ENCODE measurements at regions not wholly inside any gene's neighbourhood (a gene's known extent, or its start where the extent isn't known, plus 50 kb on each side); places are given as distances from the start of the nearest gene placed in this dataset.
"Not testable (repeated sequence)": the region's sequence is repeated elsewhere in the genome, so short reads cannot be mapped to it uniquely, and the experiment has no call there.

GRCh38 chrX:97860226-97860625 is 976.5 kb downstream of the RPA4 start:
- DNase-seq, result no peak

DNA sequence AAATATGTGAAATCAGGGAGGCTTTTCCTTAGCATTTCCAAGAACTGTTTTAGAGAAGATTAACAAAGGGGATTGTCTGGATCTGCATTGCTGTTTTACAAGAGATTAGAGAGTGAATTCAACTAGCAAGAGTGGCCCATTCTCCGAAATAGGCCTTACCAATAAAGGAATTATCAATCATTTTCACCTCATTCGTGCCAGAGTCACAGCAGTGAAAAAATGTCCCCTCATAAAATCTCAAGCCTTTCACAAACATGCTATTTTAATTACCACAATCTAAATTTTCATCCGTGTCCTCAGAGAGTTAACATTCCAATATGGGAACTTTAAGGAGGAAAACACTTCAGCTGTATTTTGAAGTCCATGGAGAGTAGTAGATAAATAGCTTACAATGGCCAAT is 979.6 kb downstream of the RPA4 start:
- no peak for DNase-seq

DNA sequence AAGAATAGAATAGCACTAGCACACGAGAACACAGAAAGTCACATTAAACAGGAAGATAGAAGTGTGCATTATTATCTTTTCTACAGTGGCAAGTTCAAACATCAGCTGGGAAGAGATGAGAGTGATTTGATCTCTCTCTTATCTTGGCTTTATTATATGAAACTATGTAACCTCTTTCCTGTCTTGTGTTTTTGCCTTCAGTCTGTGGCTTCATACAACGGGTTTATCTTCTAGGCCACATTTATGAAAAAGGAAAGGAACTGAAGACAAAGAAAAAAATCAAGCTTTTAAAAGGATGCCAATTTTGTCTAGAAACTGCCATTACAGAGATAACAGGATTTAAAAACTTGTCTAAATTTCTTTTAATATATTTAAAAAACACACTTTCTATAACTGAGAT is 983.6 kb downstream of the RPA4 start:
- no peak for DNase-seq

DNA sequence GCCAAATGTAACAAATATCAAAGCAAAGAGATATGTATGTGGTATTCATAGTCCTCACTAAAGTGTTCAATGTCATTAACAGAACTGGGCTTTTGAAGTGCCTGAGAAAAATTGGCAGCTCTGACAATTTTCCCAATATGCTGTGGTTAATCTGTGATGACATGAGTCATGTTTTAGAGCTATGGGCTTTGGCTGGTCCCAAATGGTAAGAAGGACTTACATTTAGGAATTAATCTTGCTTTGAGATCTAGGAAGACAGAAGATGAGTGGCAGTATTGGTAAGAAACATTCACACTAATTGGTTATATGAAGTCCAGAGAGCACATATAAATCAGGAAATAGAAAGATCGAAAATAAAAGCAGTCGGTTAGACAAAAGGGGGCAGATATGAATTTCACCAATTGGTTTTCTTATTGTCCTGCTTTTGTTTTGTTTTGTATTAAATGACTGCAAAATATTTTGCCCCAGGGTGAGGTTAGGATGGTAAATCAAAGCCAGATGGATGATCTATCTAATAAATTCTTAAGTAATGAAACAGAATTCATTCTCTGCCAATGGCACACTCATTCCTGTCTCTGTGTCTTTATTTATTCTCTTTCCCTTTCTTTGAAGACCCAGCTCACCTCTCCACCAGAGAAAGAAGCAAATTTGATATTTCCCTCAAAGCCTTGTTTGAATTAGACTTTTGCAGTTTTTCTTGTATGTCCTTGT is 993.1 kb downstream of the RPA4 start:
- no peak for DNase-seq

- DNase-seq, result no peak
Measured at GRCh38 chrX:97882306-97882705, 998.6 kb downstream of the RPA4 start.

GRCh38 chrX:97895751-97896150 is 1012.0 kb downstream of the RPA4 start:
- DNase-seq, result no peak

- DNase-seq, result no peak
Measured at GRCh38 chrX:97897998-97898397, 1014.3 kb downstream of the RPA4 start.

- no peak for DNase-seq
Measured at GRCh38 chrX:97898798-97899197, 1015.1 kb downstream of the RPA4 start.

DNA sequence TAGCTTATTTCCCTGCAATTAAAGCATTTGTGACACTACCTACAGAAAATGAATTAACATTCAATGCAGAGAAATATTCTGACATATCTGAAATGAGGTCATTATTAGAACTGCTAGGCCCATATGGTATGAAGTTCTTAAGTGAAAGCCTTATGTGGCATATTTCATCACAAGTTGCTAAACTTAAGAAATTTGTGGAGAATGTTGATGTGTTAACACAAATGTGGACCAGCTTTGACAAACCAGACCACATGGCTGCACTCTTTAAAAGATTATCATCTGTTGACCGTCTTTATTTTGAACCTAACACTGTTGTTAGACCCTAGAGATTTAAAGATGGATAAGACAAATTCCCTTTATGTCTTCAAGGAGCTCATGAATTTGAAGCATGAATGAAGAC is 1024.1 kb downstream of the RPA4 start:
- DNase-seq, result no peak

DNA sequence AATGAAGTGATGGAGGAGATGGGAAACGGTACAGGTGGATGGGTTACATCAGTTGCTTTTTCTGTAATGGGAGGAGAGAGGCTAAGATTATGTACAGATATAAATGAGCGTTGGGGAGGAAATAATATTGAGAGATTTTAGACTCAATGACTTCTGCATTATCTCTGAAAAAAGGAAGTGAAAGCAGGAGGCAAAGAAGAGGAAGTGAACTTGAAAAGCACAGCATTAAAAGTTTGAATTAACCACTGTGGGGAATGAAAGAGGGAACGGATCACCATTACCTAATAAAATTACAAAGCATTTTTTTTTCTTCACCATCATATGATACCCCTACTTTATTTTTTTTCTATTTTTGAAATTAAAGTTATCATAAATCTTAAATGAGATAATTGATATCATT is 1025.5 kb downstream of the RPA4 start:
- no peak for DNase-seq

GRCh38 chrX:97915390-97915789 is 1031.7 kb downstream of the RPA4 start:
- not testable (repeated sequence) for DNase-seq

- not testable (repeated sequence) for DNase-seq
Measured at GRCh38 chrX:97921223-97921622, 1037.5 kb downstream of the RPA4 start.

DNA sequence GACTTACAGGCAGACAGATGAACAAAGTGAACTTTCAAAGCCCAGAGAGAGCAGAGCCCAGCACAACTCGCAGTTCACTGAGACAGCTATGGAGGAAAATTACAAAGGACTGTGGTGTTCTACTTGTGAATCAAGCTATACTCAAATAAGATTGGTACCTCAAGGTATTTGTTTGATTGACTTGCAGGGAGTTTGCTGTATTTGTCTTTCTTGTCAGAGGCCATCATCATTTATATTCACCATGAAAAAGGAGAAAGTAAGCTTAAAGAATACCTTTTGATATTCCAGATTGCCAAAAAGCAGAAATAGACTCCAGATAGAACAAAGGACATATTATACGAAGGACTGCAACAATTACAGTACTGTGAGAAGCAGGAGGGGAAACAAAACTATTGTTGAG is 1047.9 kb downstream of the RPA4 start:
- no peak for DNase-seq

GRCh38 chrX:97936296-97936695 is 1052.6 kb downstream of the RPA4 start:
- peak; percentile 87 to 95 for DNase-seq

DNA sequence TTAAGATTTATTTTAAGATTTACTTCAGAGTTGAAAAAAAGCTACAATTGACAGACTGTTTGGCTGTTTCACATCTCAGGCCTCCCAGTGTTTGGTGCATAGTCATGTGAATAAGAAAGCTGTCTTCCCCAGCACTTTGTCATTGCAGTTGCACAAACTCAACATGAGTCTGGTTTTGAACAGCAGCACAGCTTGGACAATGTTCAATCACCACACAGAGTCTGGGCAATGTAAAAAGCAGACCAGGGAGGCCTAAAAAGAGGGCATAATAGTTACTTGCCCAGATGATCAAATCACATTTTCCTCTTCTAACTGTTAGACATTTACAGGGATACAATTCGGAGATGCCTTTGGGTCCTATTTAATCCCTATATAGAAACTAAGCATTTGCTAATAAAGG is 1055.0 kb downstream of the RPA4 start:
- DNase-seq, result no peak

GRCh38 chrX:97968376-97969163 is 1084.9 kb downstream of the RPA4 start:
- DNase-seq, result no peak

- DNase-seq, result no peak
Measured at GRCh38 chrX:97984641-97985040, 1100.9 kb downstream of the RPA4 start.

GRCh38 chrX:97985096-97985495 is 1101.4 kb downstream of the RPA4 start:
- no peak for DNase-seq

- DNase-seq, result no peak
Measured at GRCh38 chrX:97987979-97988378, 1104.3 kb downstream of the RPA4 start.

DNA sequence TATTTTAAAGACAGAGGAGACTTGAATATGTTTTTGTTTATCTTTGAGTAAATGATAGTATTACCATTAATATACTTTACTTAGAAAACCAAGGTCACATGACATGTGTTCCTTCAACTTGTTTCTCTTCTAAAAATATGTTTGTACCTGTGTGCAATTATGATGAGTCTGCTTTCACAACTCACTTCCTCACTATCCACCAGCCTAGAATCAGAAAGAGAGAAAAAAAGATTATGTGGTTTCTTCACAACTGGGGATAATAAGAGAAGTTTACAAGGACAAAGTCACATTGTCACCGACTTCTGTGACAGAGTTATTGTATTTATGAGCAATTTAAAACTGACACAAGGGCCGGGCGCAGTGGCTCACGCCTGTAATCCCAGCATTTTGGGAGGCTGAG is 1112.1 kb downstream of the RPA4 start:
- DNase-seq, result no peak

DNA sequence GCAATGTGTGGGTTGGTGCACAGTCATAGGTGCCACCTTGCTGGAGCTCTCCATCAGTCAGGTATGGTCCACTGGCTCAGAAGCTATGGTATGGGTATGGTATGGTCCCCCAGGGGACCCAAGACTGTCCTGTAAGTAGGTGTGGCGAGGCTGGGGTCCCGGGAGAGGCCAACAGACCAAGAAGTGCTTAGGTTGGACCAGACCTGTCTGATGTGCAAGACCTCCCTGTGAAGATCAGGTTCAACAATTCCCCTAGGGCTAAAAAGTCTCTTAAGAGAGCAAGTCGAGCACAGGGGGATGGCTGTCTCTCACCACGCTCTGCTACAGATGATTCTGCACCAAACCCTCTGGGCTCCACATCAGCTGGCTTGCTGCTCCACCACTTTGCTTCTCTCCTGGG is 1145.0 kb downstream of the RPA4 start:
- no peak for DNase-seq

- DNase-seq, result no peak
Measured at GRCh38 chrX:98029861-98030260, 1146.2 kb downstream of the RPA4 start.

- no peak for DNase-seq
Measured at GRCh38 chrX:98057176-98057575, 1173.5 kb downstream of the RPA4 start.

GRCh38 chrX:98065151-98065550 is 1181.4 kb downstream of the RPA4 start:
- no peak for DNase-seq

DNA sequence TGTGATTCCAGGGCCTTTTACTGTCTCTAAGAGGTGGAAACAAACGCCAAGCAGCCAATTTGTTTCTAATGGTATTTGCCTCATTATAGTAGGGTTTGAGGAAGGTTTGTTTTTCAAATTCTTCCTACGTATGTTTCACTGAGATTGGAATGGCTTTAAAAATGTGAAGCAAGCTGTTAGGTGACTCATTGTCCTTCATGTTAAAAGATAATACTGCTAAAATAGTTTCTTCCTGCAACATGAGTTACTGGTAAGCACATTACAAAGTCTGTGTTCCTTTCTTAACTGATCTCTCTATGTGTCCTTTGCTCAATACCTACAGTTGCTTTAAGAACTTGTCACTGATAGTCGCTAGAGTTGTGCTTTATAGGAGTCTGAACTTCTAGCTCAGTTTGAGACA is 1183.9 kb downstream of the RPA4 start:
- DNase-seq, result no peak
